Esophagus squamous epithelium (tissue), 5 donors: ENCODE measurements at regions not wholly inside any gene's neighbourhood (a gene's known extent, or its start where the extent isn't known, plus 50 kb on each side); places are given as distances from the start of the nearest gene placed in this dataset.

ENCODE experiments used
- DNase-seq: peaks from one replicate; lab custom pipeline; 2025; lab: John Stamatoyannopoulos, UW
- H3K27ac ChIP-seq, 4 donors: fragments of 200-600 bp; sonication (generic); one replicate each; pipeline ENCODE4 v1.5.1; 2016 to 2019; ENCODE audit warnings: mild to moderate bottlenecking in 1 of 4
- H3K27me3 ChIP-seq, 4 donors: fragments of 200-600 bp; sonication (generic); 1 replicate in 3 of 4; 2 replicates in 1 of 4; pipeline versions ENCODE4 v1.5.1 to v1.6.0; 2017 to 2021; ENCODE audit warnings: antibody characterized with exemption in 1 of 4
- H3K36me3 ChIP-seq, 3 donors: fragments of 200-600 bp; sonication (generic); one replicate each; pipeline ENCODE4 v1.5.1; 2016 to 2019
- H3K4me1 ChIP-seq, 3 donors: fragments of 200-600 bp; sonication (generic); one replicate each; pipeline ENCODE4 v1.5.1; 2017 to 2019
- H3K4me3 ChIP-seq, 4 donors: fragments of 200-600 bp; sonication (generic); 1 replicate in 3 of 4; 2 replicates in 1 of 4; pipeline ENCODE4 v1.5.1; 2016 to 2019; ENCODE audit warnings: mild to moderate bottlenecking in 2 of 4, moderate library complexity in 1 of 4
- H3K9me3 ChIP-seq, 3 donors: fragments of 200-600 bp; sonication (generic); one replicate each; pipeline ENCODE4 v1.5.1; 2016 to 2019
- POLR2A ChIP-seq, 4 donors: fragments of 450-650 bp; IDR thresholded peaks; one replicate each; pipeline ENCODE4 v1.6.1; 2017; ENCODE audit warnings: antibody characterized with exemption in 4 of 4, mild to moderate bottlenecking in 4 of 4, moderate library complexity in 3 of 4
- WGBS, 2 donors: methylation state at CpG; one replicate each; pipeline ENCODE4 v1.1.5; 2018; 5-methylcytosine and 5-hydroxymethylcytosine counted together
- intact Hi-C: fragments of 100-400 bp; cut with DNase I; formaldehyde crosslinking; loops from one replicate; pipeline ENCODE4 v1.15.0; 2022
- TF ChIP-seq, protein P1 (sequence below), 6 experiments: fragments of 450-650 bp in 4 of 6; fragments of 200-600 bp in 2 of 6; sonication (generic) in 2 of 6; IDR thresholded peaks; one replicate each; pipeline ENCODE4 v1.5.1; 2016 to 2019; ENCODE audit warnings: antibody characterized with exemption in 6 of 6, mild to moderate bottlenecking in 4 of 6, moderate library complexity in 4 of 6
- donor health status: DM: yes; HTN: yes; CAD: no.

DNA sequence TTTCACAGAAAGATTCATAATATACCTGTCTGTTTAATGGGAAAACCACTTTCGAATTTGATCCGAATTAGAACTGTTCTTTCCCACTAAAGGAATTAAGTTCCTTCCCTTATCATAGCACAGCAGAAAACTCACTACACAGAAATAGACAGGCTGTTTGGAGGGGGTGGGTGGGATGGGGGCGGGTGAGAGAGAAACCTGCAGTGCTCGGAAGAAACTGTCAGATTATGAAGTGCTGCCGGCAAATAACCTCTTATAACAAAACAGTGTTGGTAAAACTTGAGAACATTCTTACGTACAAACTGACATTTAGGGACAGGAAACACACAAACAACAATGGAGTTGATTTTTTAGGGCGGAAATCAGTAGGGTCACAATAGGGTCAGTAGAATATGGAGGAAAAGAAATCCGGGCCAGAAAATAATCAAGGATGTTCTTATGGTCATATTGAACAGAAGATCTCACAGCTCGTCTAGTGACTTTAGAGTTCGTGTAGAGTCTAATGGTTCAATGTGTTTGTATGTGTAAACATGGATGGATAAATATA, 756.0 kb upstream of the LRATD1 start:
- intact Hi-C loops, result no loop called here
- H3K9me3 ChIP-seq, result no peaks in the 10 kb centered on the region
- no peak overlapping the region for H3K4me3 ChIP-seq
- no peaks in the 10 kb centered on the region for H3K36me3 ChIP-seq
- TF ChIP-seq POLR2A (IDR thresholded peaks at IDR 0.05), result no peak
- TF ChIP-seq, protein P1, sequence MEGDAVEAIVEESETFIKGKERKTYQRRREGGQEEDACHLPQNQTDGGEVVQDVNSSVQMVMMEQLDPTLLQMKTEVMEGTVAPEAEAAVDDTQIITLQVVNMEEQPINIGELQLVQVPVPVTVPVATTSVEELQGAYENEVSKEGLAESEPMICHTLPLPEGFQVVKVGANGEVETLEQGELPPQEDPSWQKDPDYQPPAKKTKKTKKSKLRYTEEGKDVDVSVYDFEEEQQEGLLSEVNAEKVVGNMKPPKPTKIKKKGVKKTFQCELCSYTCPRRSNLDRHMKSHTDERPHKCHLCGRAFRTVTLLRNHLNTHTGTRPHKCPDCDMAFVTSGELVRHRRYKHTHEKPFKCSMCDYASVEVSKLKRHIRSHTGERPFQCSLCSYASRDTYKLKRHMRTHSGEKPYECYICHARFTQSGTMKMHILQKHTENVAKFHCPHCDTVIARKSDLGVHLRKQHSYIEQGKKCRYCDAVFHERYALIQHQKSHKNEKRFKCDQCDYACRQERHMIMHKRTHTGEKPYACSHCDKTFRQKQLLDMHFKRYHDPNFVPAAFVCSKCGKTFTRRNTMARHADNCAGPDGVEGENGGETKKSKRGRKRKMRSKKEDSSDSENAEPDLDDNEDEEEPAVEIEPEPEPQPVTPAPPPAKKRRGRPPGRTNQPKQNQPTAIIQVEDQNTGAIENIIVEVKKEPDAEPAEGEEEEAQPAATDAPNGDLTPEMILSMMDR (IDR thresholded peaks at IDR 0.05), result no peak
- no peaks in the 10 kb centered on the region for H3K27me3 ChIP-seq
- no peaks in the 10 kb centered on the region for H3K4me1 ChIP-seq
- 52 to 56% methylated on average over 10 of the region's 10 CpGs for WGBS, 2 donors
- H3K27ac ChIP-seq, result no peak overlapping the region
- DNase-seq, result no peak

DNA sequence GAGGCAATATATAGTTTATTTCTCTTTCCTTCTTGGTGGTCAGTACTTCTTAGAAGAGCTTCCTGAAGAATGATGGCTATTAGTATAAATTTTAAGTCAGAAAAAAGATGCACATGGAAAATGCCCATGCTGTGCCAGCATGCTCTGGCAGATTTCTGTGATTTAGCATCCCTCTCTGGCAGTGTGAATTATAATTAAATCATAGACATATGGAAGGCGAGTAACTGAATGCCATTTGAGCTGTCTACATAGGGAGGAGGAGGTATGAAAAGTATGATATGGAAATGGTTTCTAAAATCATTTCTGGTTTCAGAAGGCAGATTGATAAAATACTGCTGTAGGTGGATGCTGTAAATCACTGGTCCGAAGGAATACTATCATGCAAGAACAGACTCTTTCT, 754.9 kb upstream of the LRATD1 start:
- intact Hi-C loops, result no loop called here
- DNase-seq, result no peak
- Histone ChIP-seq H3K36me3 (no peaks in the 10 kb centered on the region), H3K4me3 (no peak overlapping the region), H3K27ac (no peak overlapping the region), H3K27me3 (no peaks in the 10 kb centered on the region), H3K4me1 (no peaks in the 10 kb centered on the region), H3K9me3 (no peaks in the 10 kb centered on the region)
- TF ChIP-seq POLR2A (IDR thresholded peaks at IDR 0.05), result no peak
- TF ChIP-seq, protein P1 (IDR thresholded peaks at IDR 0.05), result no peak
- WGBS, 2 donors, result 79 to 88% methylated on average over 2 of the region's 2 CpGs

DNA sequence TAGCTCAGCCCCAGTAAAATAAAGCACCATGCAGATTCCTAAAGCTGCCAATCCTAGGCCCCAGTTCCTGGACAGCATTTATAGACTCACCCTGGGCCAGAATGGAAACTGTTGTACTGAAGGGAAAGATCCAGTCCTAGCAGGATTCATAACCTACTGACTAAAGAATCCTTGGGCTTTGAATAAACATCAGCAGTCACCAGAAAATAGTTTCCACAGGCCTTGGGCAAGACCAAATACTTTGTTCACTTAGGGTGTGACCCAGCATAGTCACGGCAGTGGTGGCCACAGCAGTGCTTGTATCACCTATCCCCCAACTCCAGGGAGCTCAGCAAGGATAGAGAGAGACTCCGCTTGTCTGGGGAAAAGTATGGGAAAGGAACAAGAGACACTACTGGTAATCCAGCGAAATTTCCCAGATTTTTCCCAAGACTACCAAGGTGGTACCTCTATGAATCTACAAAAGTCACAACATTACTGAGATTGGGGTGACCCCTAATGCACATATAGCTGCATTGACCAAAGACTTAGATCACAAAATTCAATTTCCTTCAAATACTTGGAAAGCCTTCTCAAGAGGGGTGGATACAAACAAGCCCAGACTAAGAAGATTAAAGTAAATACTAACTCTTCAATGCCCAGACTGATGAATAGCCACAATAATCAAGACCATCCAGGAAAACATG, 748.1 kb upstream of the LRATD1 start:
- H3K9me3 ChIP-seq, result no peaks in the 10 kb centered on the region
- no peak for DNase-seq
- H3K36me3 ChIP-seq, result no peaks in the 10 kb centered on the region
- no peaks in the 10 kb centered on the region for H3K27me3 ChIP-seq
- intact Hi-C loops, result no loop called here
- TF ChIP-seq, protein P1 (IDR thresholded peaks at IDR 0.05), result no peak
- H3K4me3 ChIP-seq, result no peak overlapping the region
- WGBS, 2 donors, result 55 to 67% methylated on average over 1 to 3 of the region's 3 CpGs
- H3K27ac ChIP-seq, result no peak overlapping the region
- no peaks in the 10 kb centered on the region for H3K4me1 ChIP-seq

DNA sequence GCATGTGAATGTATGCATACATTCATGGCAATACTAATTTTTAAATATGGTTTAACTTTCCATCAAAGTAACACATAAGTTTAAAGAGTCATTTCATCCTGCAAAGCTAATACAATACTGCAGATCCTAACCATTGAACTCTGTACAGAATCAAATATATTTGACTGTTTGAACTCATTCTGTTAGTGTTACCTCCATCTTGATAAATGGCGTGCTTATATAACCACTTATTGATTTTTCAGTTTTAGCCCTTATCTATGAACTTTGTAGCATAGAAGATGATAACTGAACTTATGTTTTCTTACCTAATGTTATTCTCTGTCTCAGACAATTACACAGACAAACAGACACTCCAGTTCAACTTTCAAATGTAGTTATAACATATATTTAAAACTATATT, 731.0 kb upstream of the LRATD1 start:
- Histone ChIP-seq H3K27ac (no peak overlapping the region), H3K36me3 (no peaks in the 10 kb centered on the region), H3K27me3 (no peaks in the 10 kb centered on the region), H3K4me3 (no peak overlapping the region), H3K9me3 (no peaks in the 10 kb centered on the region), H3K4me1 (no peaks in the 10 kb centered on the region)
- intact Hi-C loops, result no loop called here
- TF ChIP-seq, protein P1 (IDR thresholded peaks at IDR 0.05), result no peak
- no peak for TF ChIP-seq POLR2A (IDR thresholded peaks at IDR 0.05)
- WGBS, 2 donors, result 65 to 72% methylated on average over 1 of the region's 1 CpG
- DNase-seq, result no peak

DNA sequence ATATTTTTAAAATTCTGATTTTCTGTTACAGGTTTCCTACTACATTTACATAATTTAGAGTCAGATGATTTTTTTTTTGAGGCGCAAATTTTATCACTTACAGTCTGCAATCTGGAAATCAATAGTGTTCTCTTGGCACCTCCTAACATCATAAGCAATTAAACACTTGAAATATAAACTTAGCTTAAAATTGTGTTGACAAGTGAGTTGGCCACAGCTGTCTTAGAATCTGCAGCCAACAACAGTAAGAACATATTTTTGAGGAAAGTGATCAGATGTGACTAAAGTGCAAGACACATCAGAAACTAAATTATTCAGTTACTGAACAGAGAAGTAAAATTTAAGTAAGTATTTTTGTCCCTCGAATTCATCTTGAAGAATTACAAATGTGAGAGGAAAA, 726.7 kb upstream of the LRATD1 start:
- no peak overlapping the region for H3K27ac ChIP-seq
- no peak overlapping the region for H3K4me3 ChIP-seq
- DNase-seq, result no peak
- 61 to 62% methylated on average over 2 of the region's 2 CpGs for WGBS, 2 donors
- intact Hi-C loops, result no loop called here
- TF ChIP-seq, protein P1 (IDR thresholded peaks at IDR 0.05), result no peak
- TF ChIP-seq POLR2A (IDR thresholded peaks at IDR 0.05), result no peak
- no peaks in the 10 kb centered on the region for H3K36me3 ChIP-seq
- no peaks in the 10 kb centered on the region for H3K9me3 ChIP-seq
- H3K4me1 ChIP-seq, result no peaks in the 10 kb centered on the region
- no peaks in the 10 kb centered on the region for H3K27me3 ChIP-seq
